ENCODE measurements at regions not wholly inside any gene's neighbourhood (a gene's known extent, or its start where the extent isn't known, plus 50 kb on each side); places are given as distances from the start of the nearest gene placed in this dataset.

- H4K91ac ChIP-seq (replicated peaks; ENCODE audit: insufficient read length, low read length) = no peak overlapping the region
- H3K27me3 ChIP-seq (replicated peaks in 1 of 4; ENCODE audit: control insufficient read depth in 3 of 4, extremely low read depth in 1 of 4, insufficient read depth in 3 of 4, low read length in 3 of 4) = no peaks in the 10 kb centered on the region
- no peak overlapping the region for H2BK120ac ChIP-seq (replicated peaks; ENCODE audit: low read depth, low read length)
- peaks cover 10% of the 10 kb centered on the region; the same call in 1 of the 2 replicates for H3K23me2 ChIP-seq (ENCODE audit: low read depth, low read length)
- no peak overlapping the region for H2BK5ac ChIP-seq (ENCODE audit: low read depth, low read length)
- no peak overlapping the region for H3K4me2 ChIP-seq (ENCODE audit: insufficient read depth in 1 of 2, low read depth in 2 of 2, low read length in 2 of 2)
- H4K20me1 ChIP-seq (replicated peaks in 1 of 2; ENCODE audit: control insufficient read depth in 1 of 2, insufficient read depth in 2 of 2, low read length in 2 of 2) = peaks cover 0 to 2% of the 10 kb centered on the region in 2 experiments
- no peak overlapping the region for H2BK12ac ChIP-seq (ENCODE audit: low read depth, low read length)
- ChIA-PET POLR2A (ENCODE audit: partially characterized antibody) (no interaction called here), CTCF (ENCODE audit: partially characterized antibody) (interaction anchor here (0.6 to 1.1 kb wide), 2 partner anchors 8 to 102 kb away, joined by 3 read pairs; no protein-coding TSS in a partner anchor)
- no peak overlapping the region for H2AFZ ChIP-seq (ENCODE audit: low read length)
- H3K23ac ChIP-seq (ENCODE audit: insufficient read length) = no peak overlapping the region
- H3K4ac ChIP-seq (replicated peaks; ENCODE audit: insufficient read length, low read depth, low read length) = no peak overlapping the region
- no peak overlapping the region for H3K27ac ChIP-seq (ENCODE audit: low read depth, low read length)
- H3K4me3 ChIP-seq (ENCODE audit: extremely low read depth in 1 of 4, insufficient read depth in 2 of 4, low read depth in 3 of 4, low read length in 4 of 4) = no peak overlapping the region
- H3K9ac ChIP-seq (replicated peaks in 1 of 4; ENCODE audit: extremely low read depth in 1 of 4, low read depth in 3 of 4, low read length in 3 of 4) = no peak overlapping the region
- no peaks in the 10 kb centered on the region for H3K9me3 ChIP-seq (ENCODE audit: insufficient read depth in 2 of 2, low read depth in 1 of 2, low read length in 1 of 2)
- no peak overlapping the region for H3K56ac ChIP-seq (replicated peaks; ENCODE audit: insufficient read length, low read depth, low read length)
- H2BK15ac ChIP-seq (ENCODE audit: low read length) = no peak overlapping the region
- no peak overlapping the region for H2AK5ac ChIP-seq (ENCODE audit: low read depth, low read length)
- DNase-seq (ENCODE audit: low read depth in 1 of 2, low spot score in 2 of 2) (no peak), FAIRE-seq (no peak)
- no peak overlapping the region for H4K5ac ChIP-seq (ENCODE audit: insufficient read length, low read depth, low read length)
- H3K14ac ChIP-seq (ENCODE audit: insufficient read length) = no peak overlapping the region
- TF ChIP-seq TCF12 (IDR thresholded peaks at IDR 0.05; ENCODE audit: low read depth, low read length) (no peak), TBP (IDR thresholded peaks at IDR 0.05; ENCODE audit: low read depth, low read length) (no peak), CEBPB (IDR thresholded peaks at IDR 0.05; ENCODE audit: low read depth, low read length) (no peak), POU5F1 (IDR thresholded peaks at IDR 0.05; ENCODE audit: low read depth, low read length) (no peak), BACH1 (IDR thresholded peaks at IDR 0.05; ENCODE audit: low read length) (no peak)
- TF ChIP-seq, protein P1, sequence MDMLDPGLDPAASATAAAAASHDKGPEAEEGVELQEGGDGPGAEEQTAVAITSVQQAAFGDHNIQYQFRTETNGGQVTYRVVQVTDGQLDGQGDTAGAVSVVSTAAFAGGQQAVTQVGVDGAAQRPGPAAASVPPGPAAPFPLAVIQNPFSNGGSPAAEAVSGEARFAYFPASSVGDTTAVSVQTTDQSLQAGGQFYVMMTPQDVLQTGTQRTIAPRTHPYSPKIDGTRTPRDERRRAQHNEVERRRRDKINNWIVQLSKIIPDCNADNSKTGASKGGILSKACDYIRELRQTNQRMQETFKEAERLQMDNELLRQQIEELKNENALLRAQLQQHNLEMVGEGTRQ (IDR thresholded peaks at IDR 0.05; ENCODE audit: low read length) = no peak
- no peak overlapping the region for H2BK20ac ChIP-seq (ENCODE audit: low read length)
- no peak overlapping the region for H3K18ac ChIP-seq (ENCODE audit: extremely low read depth, low read length)
- no peak overlapping the region for H4K8ac ChIP-seq (ENCODE audit: extremely low read depth, insufficient read depth, low read length)
- no peaks in the 10 kb centered on the region; the same call in 1 of the 2 replicates for H3K79me1 ChIP-seq (ENCODE audit: low read depth, low read length)
- no peaks in the 10 kb centered on the region for H3K36me3 ChIP-seq (ENCODE audit: control insufficient read depth in 2 of 4, insufficient read depth in 4 of 4, low read length in 3 of 4)
- H3K79me2 ChIP-seq (ENCODE audit: control insufficient read depth in 1 of 2, insufficient read depth in 2 of 2, low read length in 2 of 2) = no peaks in the 10 kb centered on the region
- no peaks in the 10 kb centered on the region for H3K4me1 ChIP-seq (replicated peaks in 1 of 4; ENCODE audit: control insufficient read depth in 3 of 4, insufficient read depth in 4 of 4, low read length in 3 of 4)
These were observed 204.1 kb upstream of the TOX3 start for GRCh38 chr16:52751035-52751434.
